Endodermal cell (in vitro differentiated cells): ENCODE measurements at regions not wholly inside any gene's neighbourhood (a gene's known extent, or its start where the extent isn't known, plus 50 kb on each side); places are given as distances from the start of the nearest gene placed in this dataset.

Experiments used
- DNase-seq: peaks from one replicate; pipeline ENCODE4 v3.0.0-alpha.2; 2017
- H3K27ac ChIP-seq: 2 replicates; pipeline ENCODE4 v1.5.1; 2013; ENCODE audit warnings: mild to moderate bottlenecking, low read depth, low read length, moderate library complexity
- H3K27me3 ChIP-seq: 2 replicates; pipeline ENCODE4 v1.6.1; 2013; ENCODE audit warnings: mild to moderate bottlenecking, low read length, moderate library complexity; ENCODE audit not compliant: insufficient read depth, control insufficient read depth, poor library complexity, severe bottlenecking
- H3K36me3 ChIP-seq: 2 replicates; pipeline ENCODE4 v1.7.0; 2013; ENCODE audit warnings: mild to moderate bottlenecking, low read length, moderate library complexity; ENCODE audit not compliant: control insufficient read depth, insufficient read depth
- H3K4me1 ChIP-seq: one replicate; pipeline ENCODE4 v1.7.0; 2013; ENCODE audit warnings: low read length; ENCODE audit not compliant: control insufficient read depth, insufficient read depth
- H3K4me3 ChIP-seq: 2 replicates; pipeline ENCODE4 v1.5.1; 2013; ENCODE audit warnings: mild to moderate bottlenecking, low read length, moderate library complexity
- H3K9ac ChIP-seq: 2 replicates; pipeline ENCODE4 v1.6.1; 2013; ENCODE audit warnings: mild to moderate bottlenecking, low read length, moderate library complexity; ENCODE audit not compliant: poor library complexity, severe bottlenecking; ENCODE audit errors: extremely low read depth
- H3K9me3 ChIP-seq: 2 replicates; pipeline ENCODE4 v1.6.1; 2013; ENCODE audit warnings: mild to moderate bottlenecking, low read length, moderate library complexity; ENCODE audit not compliant: control insufficient read depth
- H3K27ac Mint-ChIP-seq: 2 replicates; pipeline ENCODE4 v1.8.0; 2020; ENCODE audit warnings: mixed read lengths
- H3K27me3 Mint-ChIP-seq: 2 replicates; pipeline ENCODE4 v1.8.0; 2021; ENCODE audit warnings: mild to moderate bottlenecking, mixed read lengths; ENCODE audit not compliant: insufficient read depth
- H3K36me3 Mint-ChIP-seq: 2 replicates; pipeline ENCODE4 v1.8.0; 2020; ENCODE audit warnings: low read depth, mixed read lengths
- H3K4me1 Mint-ChIP-seq: 2 replicates; pipeline ENCODE4 v1.8.0; 2020; ENCODE audit warnings: mixed read lengths
- H3K4me3 Mint-ChIP-seq: 2 replicates; pipeline ENCODE4 v1.8.0; 2020; ENCODE audit warnings: mild to moderate bottlenecking, moderate library complexity, mixed read lengths
- H3K9me3 Mint-ChIP-seq: 2 replicates; pipeline ENCODE4 v1.8.0; 2020; ENCODE audit warnings: mild to moderate bottlenecking, mixed read lengths
- CTCF ChIP-seq: fragments of 200-600 bp; sonication (generic); conservative IDR thresholded peaks from 2 replicates; pipeline ENCODE4 v1.5.0; 2021; ENCODE audit warnings: antibody characterized with exemption, mild to moderate bottlenecking
- WGBS, 2 experiments: methylation state at CpG; one replicate each; pipeline versions ENCODE4 v1.1.5 to v1.1.7; 2013; ENCODE audit warnings: missing lambda C conversion rate in 2 of 2, mixed read lengths in 1 of 2; ENCODE audit not compliant: insufficient coverage in 1 of 2, insufficient read length in 1 of 2; 5-methylcytosine and 5-hydroxymethylcytosine counted together

- no peaks in the 10 kb centered on the region for H3K9me3 Mint-ChIP-seq
- TF ChIP-seq CTCF = no peak
These were observed 291.2 kb downstream of the FBXW7 start for GRCh38 chr4:152244659-152245058.

GRCh38 chr4:152243896-152244595 is 291.8 kb downstream of the FBXW7 start:
- Mint-ChIP-seq H3K36me3 (no peaks in the 10 kb centered on the region), H3K4me3 (no peak overlapping the region), H3K4me1 (no peaks in the 10 kb centered on the region), H3K27ac (no peak overlapping the region), H3K27me3 (peaks cover 2% of the 10 kb centered on the region), H3K9me3 (no peaks in the 10 kb centered on the region)
- WGBS, 2 experiments = 88 to 96% methylated on average over 8 to 11 of the region's 11 CpGs
- Histone ChIP-seq H3K9ac (no peak overlapping the region), H3K36me3 (no peaks in the 10 kb centered on the region), H3K4me3 (no peak overlapping the region), H3K4me1 (no peaks in the 10 kb centered on the region), H3K9me3 (no peaks in the 10 kb centered on the region), H3K27ac (no peak overlapping the region), H3K27me3 (no peaks in the 10 kb centered on the region)
- no peak for TF ChIP-seq CTCF
- DNase-seq = no peak

More at GRCh38 chr4:152244659-152245058, 291.2 kb downstream of the FBXW7 start:
- Histone ChIP-seq H3K36me3 (no peaks in the 10 kb centered on the region), H3K27ac (no peak overlapping the region), H3K4me1 (no peaks in the 10 kb centered on the region), H3K9ac (no peak overlapping the region), H3K9me3 (no peaks in the 10 kb centered on the region), H3K27me3 (no peaks in the 10 kb centered on the region), H3K4me3 (no peak overlapping the region)
- no peak overlapping the region for H3K27ac Mint-ChIP-seq
- peaks cover 2% of the 10 kb centered on the region for H3K27me3 Mint-ChIP-seq
- no peak overlapping the region for H3K4me3 Mint-ChIP-seq
- no peaks in the 10 kb centered on the region for H3K4me1 Mint-ChIP-seq
- no peak for DNase-seq
- no peaks in the 10 kb centered on the region for H3K36me3 Mint-ChIP-seq
- WGBS, 2 experiments = 79% methylated on average over 1 of the region's 2 CpGs; no CpG with 5 or more reads in 1 of the 2 experiments

GRCh38 chr4:152243206-152243605 is 292.7 kb downstream of the FBXW7 start:
- Histone ChIP-seq H3K4me1 (no peaks in the 10 kb centered on the region), H3K36me3 (no peaks in the 10 kb centered on the region), H3K27me3 (no peaks in the 10 kb centered on the region), H3K9ac (no peak overlapping the region), H3K4me3 (no peak overlapping the region), H3K27ac (no peak overlapping the region), H3K9me3 (no peaks in the 10 kb centered on the region)
- no peaks in the 10 kb centered on the region for H3K9me3 Mint-ChIP-seq
- DNase-seq = no peak
- 80 to 90% methylated on average over 1 to 2 of the region's 2 CpGs for WGBS, 2 experiments
- no peaks in the 10 kb centered on the region for H3K4me1 Mint-ChIP-seq
- no peaks in the 10 kb centered on the region for H3K36me3 Mint-ChIP-seq
- H3K4me3 Mint-ChIP-seq = no peak overlapping the region
- no peak overlapping the region for H3K27ac Mint-ChIP-seq
- TF ChIP-seq CTCF = no peak
- peaks cover 2% of the 10 kb centered on the region for H3K27me3 Mint-ChIP-seq
